ENCODE measurements at regions not wholly inside any gene's neighbourhood (a gene's known extent, or its start where the extent isn't known, plus 50 kb on each side); places are given as distances from the start of the nearest gene placed in this dataset.

- Histone ChIP-seq H3K14ac (ENCODE audit: insufficient read depth, low read length) (no peak overlapping the region), H3K56ac (ENCODE audit: insufficient read length, low read depth, low read length) (no peak overlapping the region), H2BK5ac (ENCODE audit: insufficient read length, low read length) (no peak overlapping the region), H3K4ac (ENCODE audit: low read depth, low read length) (no peak overlapping the region), H4K91ac (ENCODE audit: insufficient read length, low read depth, low read length) (no peak overlapping the region), H4K5ac (ENCODE audit: insufficient read length, low read depth, low read length) (no peak overlapping the region), H3K79me2 (ENCODE audit: insufficient read depth, low read length) (no peaks in the 10 kb centered on the region), H3K27ac (ENCODE audit: insufficient read length, low read depth, low read length) (no peak overlapping the region), H4K20me1 (ENCODE audit: control insufficient read depth, insufficient read depth, insufficient read length) (no peaks in the 10 kb centered on the region), H2AK5ac (ENCODE audit: insufficient read length, low read length) (no peak overlapping the region), H3K23me2 (ENCODE audit: insufficient read length, low read depth, low read length, poor library complexity, severe bottlenecking) (no peaks in the 10 kb centered on the region), H3K9ac (ENCODE audit: extremely low read depth, insufficient read length, low read length) (no peak overlapping the region), H2AFZ (ENCODE audit: low read length) (no peak overlapping the region), H3T11ph (ENCODE audit: low read length) (no peak overlapping the region), H2BK20ac (ENCODE audit: low read depth, low read length, poor library complexity, severe bottlenecking) (no peak overlapping the region), H3K9me3 (ENCODE audit: control insufficient read depth, low read depth, low read length) (no peaks in the 10 kb centered on the region), H2BK12ac (ENCODE audit: insufficient read length, low read depth, low read length) (no peak overlapping the region), H3K79me1 (ENCODE audit: insufficient read depth, low read depth, low read length, poor library complexity, severe bottlenecking) (no peaks in the 10 kb centered on the region), H2BK15ac (ENCODE audit: low read depth, low read length) (no peak overlapping the region), H3K18ac (ENCODE audit: insufficient read length, low read depth, low read length) (no peak overlapping the region), H3K27me3 (ENCODE audit: insufficient read depth, low read length) (no peaks in the 10 kb centered on the region), H3K23ac (ENCODE audit: insufficient read length, low read depth, low read length) (no peak overlapping the region), H2BK120ac (ENCODE audit: low read depth, low read length, poor library complexity, severe bottlenecking) (no peak overlapping the region), H4K8ac (replicated peaks; ENCODE audit: insufficient read length, low read depth, low read length) (no peak overlapping the region), H3K4me1 (ENCODE audit: insufficient read depth, low read length) (no peaks in the 10 kb centered on the region), H3K4me2 (ENCODE audit: insufficient read depth, insufficient read length, low read length) (no peak overlapping the region)
- H3K4me3 Mint-ChIP-seq: no peak overlapping the region
- H3K4me1 Mint-ChIP-seq: peaks cover 9 to 10% of the 10 kb centered on the region in 2 experiments
- 0 out of 7 replicates have a peak overlapping the region, but pooled peaks of 1 of the 3 experiments have one; percentile 32 for H3K27ac Mint-ChIP-seq
- H3K36me3 Mint-ChIP-seq (ENCODE audit: insufficient read depth in 1 of 3, low read depth in 3 of 3): no peaks in the 10 kb centered on the region
- peak; percentile 29 for DNase-seq
- no CpG with 5 or more reads among the region's 7 CpGs for WGBS (ENCODE audit: extremely low coverage, insufficient read length, low lambda C conversion rate)
- no peaks in the 10 kb centered on the region for H3K27me3 Mint-ChIP-seq (ENCODE audit: low read depth)
- no peak for TF ChIP-seq CTCF (conservative IDR thresholded peaks at IDR 0.05)
- H3K9me3 Mint-ChIP-seq: no peaks in the 10 kb centered on the region
Measured at GRCh38 chr2:66960161-66960560, 437.0 kb upstream of the ETAA1 start.

Data from H9 (cell line).